ENCODE measurements at regions not wholly inside any gene's neighbourhood (a gene's known extent, or its start where the extent isn't known, plus 50 kb on each side); places are given as distances from the start of the nearest gene placed in this dataset.
"Not testable (repeated sequence)": the region's sequence is repeated elsewhere in the genome, so short reads cannot be mapped to it uniquely, and the experiment has no call there.

- not testable (repeated sequence) for TF ChIP-seq POLR2AphosphoS5 (IDR thresholded peaks at IDR 0.05; ENCODE audit: borderline replicate concordance, low read depth, low read length); EZH2 (IDR thresholded peaks at IDR 0.05); FOXP2 (optimal IDR thresholded peaks at IDR 0.05; ENCODE audit: control extremely low read depth, extremely low read length, insufficient read depth)
These were observed 1212.9 kb upstream of the TENM3 start for GRCh38 chr4:181030135-181030921.
